ENCODE measurements at regions not wholly inside any gene's neighbourhood (a gene's known extent, or its start where the extent isn't known, plus 50 kb on each side); places are given as distances from the start of the nearest gene placed in this dataset.

GRCh38 chr12:114904254-114905003 lies 220.5 kb upstream of the TBX3 start:
- no peaks in the 10 kb centered on the region for H3K36me3 Mint-ChIP-seq
- DNase-seq, result no peak
- H3K4me3 Mint-ChIP-seq, result no peak overlapping the region
- H3K27me3 Mint-ChIP-seq, result peaks cover 2% of the 10 kb centered on the region
- no peaks in the 10 kb centered on the region for H3K4me1 Mint-ChIP-seq
- peaks cover 1% of the 10 kb centered on the region for H3K9me3 Mint-ChIP-seq
- no peak overlapping the region for H3K27ac Mint-ChIP-seq

GRCh38 chr12:114903083-114903691 lies 219.2 kb upstream of the TBX3 start:
- DNase-seq, result no peak
- no peaks in the 10 kb centered on the region for H3K27me3 Mint-ChIP-seq
- H3K4me3 Mint-ChIP-seq, result no peak overlapping the region
- H3K36me3 Mint-ChIP-seq, result no peaks in the 10 kb centered on the region
- no peaks in the 10 kb centered on the region for H3K4me1 Mint-ChIP-seq
- H3K9me3 Mint-ChIP-seq, result peaks cover 3% of the 10 kb centered on the region
- H3K27ac Mint-ChIP-seq, result no peak overlapping the region

- H3K27ac Mint-ChIP-seq, result no peak overlapping the region
- no peak overlapping the region for H3K4me3 Mint-ChIP-seq
- H3K27me3 Mint-ChIP-seq, result no peaks in the 10 kb centered on the region
- no peaks in the 10 kb centered on the region for H3K4me1 Mint-ChIP-seq
- no peak for DNase-seq
- no peaks in the 10 kb centered on the region for H3K36me3 Mint-ChIP-seq
- peaks cover 3% of the 10 kb centered on the region for H3K9me3 Mint-ChIP-seq
These were observed 218.7 kb upstream of the TBX3 start for GRCh38 chr12:114902665-114903064.

GRCh38 chr12:114901316-114901715 lies 217.3 kb upstream of the TBX3 start:
- H3K36me3 Mint-ChIP-seq, result no peaks in the 10 kb centered on the region
- peaks cover 3% of the 10 kb centered on the region for H3K9me3 Mint-ChIP-seq

GRCh38 chr12:114898159-114898558 lies 214.2 kb upstream of the TBX3 start:
- no peak for DNase-seq
- Mint-ChIP-seq H3K27ac (no peak overlapping the region), H3K4me1 (no peaks in the 10 kb centered on the region), H3K9me3 (peaks cover 4% of the 10 kb centered on the region), H3K4me3 (no peak overlapping the region), H3K27me3 (peaks cover 6% of the 10 kb centered on the region), H3K36me3 (no peaks in the 10 kb centered on the region)

More at GRCh38 chr12:114901316-114901715, 217.3 kb upstream of the TBX3 start:
- Mint-ChIP-seq H3K4me1 (no peaks in the 10 kb centered on the region), H3K4me3 (no peak overlapping the region), H3K27me3 (peaks cover 2% of the 10 kb centered on the region), H3K27ac (no peak overlapping the region)
- no peak for DNase-seq

- Mint-ChIP-seq H3K4me3 (no peak overlapping the region), H3K36me3 (no peaks in the 10 kb centered on the region)
These were observed 211.9 kb upstream of the TBX3 start for GRCh38 chr12:114895827-114896226.

GRCh38 chr12:114895081-114895480 lies 211.1 kb upstream of the TBX3 start:
- peaks cover 4% of the 10 kb centered on the region for H3K9me3 Mint-ChIP-seq
- H3K36me3 Mint-ChIP-seq, result no peaks in the 10 kb centered on the region
- H3K27me3 Mint-ChIP-seq, result peaks cover 6% of the 10 kb centered on the region
- no peak overlapping the region for H3K27ac Mint-ChIP-seq
- no peak for DNase-seq
- H3K4me3 Mint-ChIP-seq, result no peak overlapping the region
- no peaks in the 10 kb centered on the region for H3K4me1 Mint-ChIP-seq

More at GRCh38 chr12:114895827-114896226, 211.9 kb upstream of the TBX3 start:
- H3K4me1 Mint-ChIP-seq, result no peaks in the 10 kb centered on the region
- H3K9me3 Mint-ChIP-seq, result peaks cover 4% of the 10 kb centered on the region
- no peak for DNase-seq
- peaks cover 6% of the 10 kb centered on the region for H3K27me3 Mint-ChIP-seq
- H3K27ac Mint-ChIP-seq, result no peak overlapping the region

- DNase-seq, result no peak
- H3K27ac Mint-ChIP-seq, result no peak overlapping the region
- no peak overlapping the region for H3K4me3 Mint-ChIP-seq
- H3K4me1 Mint-ChIP-seq, result no peaks in the 10 kb centered on the region
- H3K9me3 Mint-ChIP-seq, result peaks cover 1% of the 10 kb centered on the region
- H3K36me3 Mint-ChIP-seq, result no peaks in the 10 kb centered on the region
- peaks cover 6% of the 10 kb centered on the region for H3K27me3 Mint-ChIP-seq
These were observed 210.1 kb upstream of the TBX3 start for GRCh38 chr12:114894076-114894475.

GRCh38 chr12:114888928-114889584 lies 205.1 kb upstream of the TBX3 start:
- no peak for DNase-seq
- H3K27me3 Mint-ChIP-seq, result peaks cover 4% of the 10 kb centered on the region
- no peak overlapping the region for H3K4me3 Mint-ChIP-seq
- H3K36me3 Mint-ChIP-seq, result no peaks in the 10 kb centered on the region
- no peaks in the 10 kb centered on the region for H3K4me1 Mint-ChIP-seq
- no peak overlapping the region for H3K27ac Mint-ChIP-seq
- H3K9me3 Mint-ChIP-seq, result peaks cover 2% of the 10 kb centered on the region

GRCh38 chr12:114888448-114888847 lies 204.5 kb upstream of the TBX3 start:
- Mint-ChIP-seq H3K4me3 (no peak overlapping the region), H3K27me3 (peaks cover 4% of the 10 kb centered on the region), H3K9me3 (peaks cover 2% of the 10 kb centered on the region), H3K27ac (no peak overlapping the region), H3K4me1 (no peaks in the 10 kb centered on the region), H3K36me3 (no peaks in the 10 kb centered on the region)
- DNase-seq, result no peak

GRCh38 chr12:114885501-114885900 lies 201.5 kb upstream of the TBX3 start:
- H3K27me3 Mint-ChIP-seq, result peaks cover 4% of the 10 kb centered on the region
- H3K27ac Mint-ChIP-seq, result no peak overlapping the region
- H3K9me3 Mint-ChIP-seq, result peaks cover 2% of the 10 kb centered on the region
- no peak for DNase-seq
- no peak overlapping the region for H3K4me3 Mint-ChIP-seq
- no peaks in the 10 kb centered on the region for H3K36me3 Mint-ChIP-seq
- no peaks in the 10 kb centered on the region for H3K4me1 Mint-ChIP-seq

- no peaks in the 10 kb centered on the region for H3K4me1 Mint-ChIP-seq
- H3K27me3 Mint-ChIP-seq, result peaks cover 4% of the 10 kb centered on the region
- no peak overlapping the region for H3K27ac Mint-ChIP-seq
- H3K36me3 Mint-ChIP-seq, result no peaks in the 10 kb centered on the region
- H3K4me3 Mint-ChIP-seq, result no peak overlapping the region
- H3K9me3 Mint-ChIP-seq, result peaks cover 2% of the 10 kb centered on the region
- DNase-seq, result no peak
These were observed 200.6 kb upstream of the TBX3 start for GRCh38 chr12:114884575-114884974.

- Mint-ChIP-seq H3K36me3 (no peaks in the 10 kb centered on the region), H3K27ac (no peak overlapping the region), H3K4me3 (no peak overlapping the region), H3K4me1 (no peaks in the 10 kb centered on the region), H3K9me3 (peaks cover 2% of the 10 kb centered on the region), H3K27me3 (peaks cover 4% of the 10 kb centered on the region)
- DNase-seq, result no peak
These were observed 198.1 kb upstream of the TBX3 start for GRCh38 chr12:114882083-114882482.

- H3K27ac Mint-ChIP-seq, result no peak overlapping the region
- DNase-seq, result no peak
- H3K27me3 Mint-ChIP-seq, result no peaks in the 10 kb centered on the region
- H3K36me3 Mint-ChIP-seq, result no peaks in the 10 kb centered on the region
- no peaks in the 10 kb centered on the region for H3K4me1 Mint-ChIP-seq
- no peaks in the 10 kb centered on the region for H3K9me3 Mint-ChIP-seq
- H3K4me3 Mint-ChIP-seq, result no peak overlapping the region
These were observed 195.4 kb upstream of the TBX3 start for GRCh38 chr12:114879354-114879753.

- no peak for DNase-seq
- Mint-ChIP-seq H3K27ac (no peak overlapping the region), H3K27me3 (no peaks in the 10 kb centered on the region), H3K36me3 (no peaks in the 10 kb centered on the region), H3K4me3 (no peak overlapping the region), H3K4me1 (no peaks in the 10 kb centered on the region), H3K9me3 (no peaks in the 10 kb centered on the region)
These were observed 194.8 kb upstream of the TBX3 start for GRCh38 chr12:114878781-114879180.
